ENCODE measurements at regions not wholly inside any gene's neighbourhood (a gene's known extent, or its start where the extent isn't known, plus 50 kb on each side); places are given as distances from the start of the nearest gene placed in this dataset.

GRCh38 chr1:43035821-43036741, 77.4 kb upstream of the SLC2A1 start:
- no peak for TF ChIP-seq REST (IDR thresholded peaks at IDR 0.05; ENCODE audit: low read depth)
- TF ChIP-seq CEBPB (IDR thresholded peaks at IDR 0.05) = no peak
- no peak for TF ChIP-seq RAD21 (IDR thresholded peaks at IDR 0.05; ENCODE audit: low read depth)
- no peak for TF ChIP-seq USF1 (IDR thresholded peaks at IDR 0.05)
- no peak for TF ChIP-seq EP300 (IDR thresholded peaks at IDR 0.05; ENCODE audit: borderline replicate concordance)
- TF ChIP-seq NFIC (IDR thresholded peaks at IDR 0.05) = no peak
- TF ChIP-seq TAF1 (IDR thresholded peaks at IDR 0.05; ENCODE audit: low read depth) = no peak
- TF ChIP-seq YY1 (IDR thresholded peaks at IDR 0.05; ENCODE audit: low read depth) = no peak
- no peak for TF ChIP-seq CREB1 (IDR thresholded peaks at IDR 0.05; ENCODE audit: low read depth)
- TF ChIP-seq TCF12 (IDR thresholded peaks at IDR 0.05; ENCODE audit: low read depth) = no peak
- TF ChIP-seq TEAD4 (IDR thresholded peaks at IDR 0.05) = no peak
- no peak for TF ChIP-seq MAX (IDR thresholded peaks at IDR 0.05)

Measured in Ishikawa (cell line).